Activated gamma-delta T cell treated with Interleukin-2 at 50 U/mL for 16 hours (primary cell): ENCODE measurements at regions not wholly inside any gene's neighbourhood (a gene's known extent, or its start where the extent isn't known, plus 50 kb on each side); places are given as distances from the start of the nearest gene placed in this dataset.

Source experiments
- DNase-seq: peaks from one replicate; pipeline ENCODE4 v3.0.0-alpha.2; 2020

GRCh38 chr3:22334996-22335395, 584.0 kb upstream of the ZNF385D start:
- no peak for DNase-seq

GRCh38 chr3:22349215-22349851, 598.3 kb upstream of the ZNF385D start:
- no peak for DNase-seq

- DNase-seq: no peak
Measured at GRCh38 chr3:22351806-22352205, 600.8 kb upstream of the ZNF385D start.

GRCh38 chr3:22353126-22353525, 602.1 kb upstream of the ZNF385D start:
- no peak for DNase-seq

- DNase-seq: no peak
Measured at GRCh38 chr3:22358334-22358733, 607.3 kb upstream of the ZNF385D start.

GRCh38 chr3:22360164-22360563, 609.2 kb upstream of the ZNF385D start:
- DNase-seq: no peak

- no peak for DNase-seq
Measured at GRCh38 chr3:22360970-22361369, 610.0 kb upstream of the ZNF385D start.

- no peak for DNase-seq
Measured at GRCh38 chr3:22361521-22361920, 610.5 kb upstream of the ZNF385D start.

- DNase-seq: no peak
Measured at GRCh38 chr3:22364851-22365250, 613.8 kb upstream of the ZNF385D start.

- no peak for DNase-seq
Measured at GRCh38 chr3:22366781-22367180, 615.8 kb upstream of the ZNF385D start.

GRCh38 chr3:22371036-22371435, 620.0 kb upstream of the ZNF385D start:
- DNase-seq: no peak

- no peak for DNase-seq
Measured at GRCh38 chr3:22371607-22372291, 620.7 kb upstream of the ZNF385D start.

GRCh38 chr3:22372292-22373062, 621.5 kb upstream of the ZNF385D start:
- DNase-seq: no peak

GRCh38 chr3:22373182-22373581, 622.2 kb upstream of the ZNF385D start:
- DNase-seq: no peak

GRCh38 chr3:22373827-22374226, 622.8 kb upstream of the ZNF385D start:
- DNase-seq: no peak

GRCh38 chr3:22377421-22377820, 626.4 kb upstream of the ZNF385D start:
- no peak for DNase-seq

- no peak for DNase-seq
Measured at GRCh38 chr3:22378869-22379268, 627.9 kb upstream of the ZNF385D start.

GRCh38 chr3:22380253-22380652, 629.2 kb upstream of the ZNF385D start:
- no peak for DNase-seq

GRCh38 chr3:22381564-22381963, 630.6 kb upstream of the ZNF385D start:
- DNase-seq: peak; percentile 21

GRCh38 chr3:22383285-22383684, 632.3 kb upstream of the ZNF385D start:
- DNase-seq: no peak

GRCh38 chr3:22386107-22386506, 635.1 kb upstream of the ZNF385D start:
- no peak for DNase-seq

- no peak for DNase-seq
Measured at GRCh38 chr3:22392286-22392685, 641.3 kb upstream of the ZNF385D start.

GRCh38 chr3:22392859-22393258, 641.8 kb upstream of the ZNF385D start:
- DNase-seq: no peak

- no peak for DNase-seq
Measured at GRCh38 chr3:22399566-22399965, 648.6 kb upstream of the ZNF385D start.
